Bronchial epithelial cell (primary cell): ENCODE measurements at regions not wholly inside any gene's neighbourhood (a gene's known extent, or its start where the extent isn't known, plus 50 kb on each side); places are given as distances from the start of the nearest gene placed in this dataset.

Experiments
- DNase-seq: peaks from one replicate; pipeline ENCODE4 v3.0.0-alpha.2; 2010; ENCODE audit warnings: low read depth
- FAIRE-seq: peaks from 2 replicates; lab custom pipeline; 2011; peaks lifted over from hg19 to GRCh38; lab: Jason Lieb, UNC
- H3K27me3 ChIP-seq: 2 replicates; pipeline ENCODE4 v1.5.1; 2011; ENCODE audit warnings: low read length; ENCODE audit not compliant: control insufficient read depth, insufficient read depth
- H3K36me3 ChIP-seq: 2 replicates; pipeline ENCODE4 v1.5.1; 2011; ENCODE audit warnings: low read length; ENCODE audit not compliant: control insufficient read depth, insufficient read depth
- H3K4me3 ChIP-seq: 2 replicates; pipeline ENCODE4 v1.5.1; 2011; ENCODE audit warnings: mild to moderate bottlenecking, low read depth, low read length, control low read depth
- TF ChIP-seq, protein P1 (sequence below): IDR thresholded peaks from 2 replicates; pipeline ENCODE4 v1.5.1; 2011; ENCODE audit warnings: mild to moderate bottlenecking, moderate library complexity, low read length, control low read depth, inconsistent platforms; ENCODE audit not compliant: insufficient read depth, severe bottlenecking

DNA sequence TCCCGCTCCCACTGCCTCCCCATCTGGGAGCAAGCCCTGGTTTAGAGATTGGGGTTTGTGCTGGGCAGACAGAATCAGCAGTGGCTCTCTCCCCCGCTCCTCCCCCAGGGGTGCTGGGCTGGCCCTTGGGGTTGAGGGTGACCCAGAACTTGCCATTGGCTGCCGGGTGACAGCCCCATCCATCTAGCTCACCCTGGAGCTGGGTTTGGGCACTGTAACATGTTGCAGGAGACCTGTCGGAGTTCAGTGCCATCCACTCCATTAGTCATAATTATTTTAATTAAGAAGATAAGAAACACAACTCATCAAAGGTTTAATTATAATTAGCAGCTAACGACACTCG is 111.4 kb upstream of the OTOS start:
- H3K4me3 ChIP-seq: no peak overlapping the region
- FAIRE-seq (no peak), DNase-seq (no peak)
- no peaks in the 10 kb centered on the region for H3K36me3 ChIP-seq
- TF ChIP-seq, protein P1, sequence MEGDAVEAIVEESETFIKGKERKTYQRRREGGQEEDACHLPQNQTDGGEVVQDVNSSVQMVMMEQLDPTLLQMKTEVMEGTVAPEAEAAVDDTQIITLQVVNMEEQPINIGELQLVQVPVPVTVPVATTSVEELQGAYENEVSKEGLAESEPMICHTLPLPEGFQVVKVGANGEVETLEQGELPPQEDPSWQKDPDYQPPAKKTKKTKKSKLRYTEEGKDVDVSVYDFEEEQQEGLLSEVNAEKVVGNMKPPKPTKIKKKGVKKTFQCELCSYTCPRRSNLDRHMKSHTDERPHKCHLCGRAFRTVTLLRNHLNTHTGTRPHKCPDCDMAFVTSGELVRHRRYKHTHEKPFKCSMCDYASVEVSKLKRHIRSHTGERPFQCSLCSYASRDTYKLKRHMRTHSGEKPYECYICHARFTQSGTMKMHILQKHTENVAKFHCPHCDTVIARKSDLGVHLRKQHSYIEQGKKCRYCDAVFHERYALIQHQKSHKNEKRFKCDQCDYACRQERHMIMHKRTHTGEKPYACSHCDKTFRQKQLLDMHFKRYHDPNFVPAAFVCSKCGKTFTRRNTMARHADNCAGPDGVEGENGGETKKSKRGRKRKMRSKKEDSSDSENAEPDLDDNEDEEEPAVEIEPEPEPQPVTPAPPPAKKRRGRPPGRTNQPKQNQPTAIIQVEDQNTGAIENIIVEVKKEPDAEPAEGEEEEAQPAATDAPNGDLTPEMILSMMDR: no peak
- no peaks in the 10 kb centered on the region for H3K27me3 ChIP-seq

DNA sequence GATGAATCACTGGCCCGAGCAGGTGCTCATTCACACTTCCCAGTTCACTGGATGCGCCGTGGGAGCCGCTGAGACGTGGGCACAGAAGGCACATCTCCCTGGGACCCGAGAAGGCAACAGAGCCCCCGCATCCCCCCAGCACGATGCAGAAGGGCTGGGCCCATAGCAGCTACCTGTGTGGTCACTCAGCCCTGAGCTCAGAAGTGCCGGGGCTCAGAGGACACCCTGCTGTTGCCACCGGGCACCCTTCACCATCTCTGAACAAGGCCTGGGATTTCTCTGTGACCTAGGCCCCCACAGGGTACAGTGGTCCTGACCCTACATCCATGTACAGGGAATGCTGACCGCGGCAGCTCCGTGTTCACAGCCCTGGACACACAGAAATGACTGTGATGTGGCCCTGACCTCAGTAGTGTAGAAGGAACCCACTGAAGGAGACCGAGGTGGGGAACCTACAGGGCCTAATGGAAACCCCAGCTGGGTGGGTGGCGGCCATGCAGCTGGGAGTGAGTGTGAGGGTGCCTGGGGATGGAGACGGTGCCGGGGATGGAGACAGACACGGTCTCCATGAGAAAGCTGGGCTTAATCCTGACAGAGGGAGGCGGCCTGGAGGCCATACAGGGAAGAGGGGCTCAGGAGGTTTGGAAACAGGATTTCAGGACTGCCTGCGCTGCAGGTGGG is 111.9 kb upstream of the OTOS start:
- TF ChIP-seq, protein P1: no peak
- no peak for DNase-seq
- Histone ChIP-seq H3K36me3 (no peaks in the 10 kb centered on the region), H3K4me3 (no peak overlapping the region), H3K27me3 (no peaks in the 10 kb centered on the region)
- peak; percentile 18 for FAIRE-seq

DNA sequence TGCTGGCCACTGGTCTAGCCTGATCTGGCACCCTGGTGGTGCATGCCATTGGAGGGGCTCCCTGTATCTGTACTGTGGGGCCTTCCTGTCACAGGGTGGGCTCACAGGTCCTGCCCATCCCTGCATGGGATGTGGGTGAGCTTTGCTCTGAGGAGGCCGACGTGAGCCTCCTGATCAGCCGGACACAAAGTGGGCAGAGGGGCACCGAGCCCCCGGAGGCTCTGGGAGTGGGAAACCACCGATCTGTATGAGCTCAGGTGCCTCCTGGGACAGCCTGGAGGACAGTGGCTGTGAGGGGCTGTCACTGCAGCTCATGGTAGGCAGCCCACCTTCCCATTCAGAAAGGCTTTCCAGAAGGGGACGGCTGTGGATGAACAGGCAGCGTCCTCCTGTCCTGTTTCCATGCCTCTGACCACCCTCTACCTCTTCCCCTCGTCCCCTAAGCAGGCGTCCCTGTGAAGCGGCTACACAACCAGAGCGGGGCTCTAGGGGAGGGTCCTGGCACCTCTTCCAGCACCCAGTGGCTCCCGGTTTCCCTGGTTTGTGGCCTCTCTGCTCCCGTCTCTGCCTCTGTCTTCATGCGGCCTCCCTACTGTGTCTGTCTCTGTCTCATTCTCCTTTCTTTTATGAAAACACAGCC is 112.5 kb upstream of the OTOS start:
- DNase-seq: no peak
- H3K27me3 ChIP-seq: no peaks in the 10 kb centered on the region
- no peak for FAIRE-seq
- TF ChIP-seq, protein P1: no peak
- H3K4me3 ChIP-seq: no peak overlapping the region
- no peaks in the 10 kb centered on the region for H3K36me3 ChIP-seq

DNA sequence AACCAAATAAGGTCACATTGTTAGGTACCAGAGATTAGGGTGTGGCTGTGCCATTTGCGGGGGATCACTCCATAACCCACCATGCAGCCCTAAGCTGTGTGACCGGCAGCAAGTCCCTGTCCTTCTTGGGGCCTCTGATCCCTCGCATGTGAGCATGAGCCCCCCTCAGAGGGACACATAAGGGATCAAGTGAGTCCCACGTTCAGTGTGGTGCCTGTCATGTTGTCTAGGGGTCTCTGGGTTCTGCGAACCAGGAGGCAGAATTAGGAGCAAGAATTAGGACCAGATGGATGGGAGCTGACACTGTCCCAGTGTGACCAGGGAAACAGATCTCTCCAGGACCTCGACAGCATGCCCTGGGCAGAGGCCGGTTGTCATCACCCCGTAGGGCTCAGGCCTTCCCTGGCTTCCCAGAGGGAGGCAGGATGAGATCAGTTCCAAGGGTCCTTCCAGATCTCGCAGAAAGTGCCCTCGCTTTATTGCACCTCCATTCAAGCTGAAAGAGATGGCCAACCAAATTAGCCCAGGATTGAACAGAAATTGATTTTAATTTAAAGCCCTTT is 113.2 kb upstream of the OTOS start:
- H3K36me3 ChIP-seq: no peaks in the 10 kb centered on the region
- TF ChIP-seq, protein P1: no peak

DNA sequence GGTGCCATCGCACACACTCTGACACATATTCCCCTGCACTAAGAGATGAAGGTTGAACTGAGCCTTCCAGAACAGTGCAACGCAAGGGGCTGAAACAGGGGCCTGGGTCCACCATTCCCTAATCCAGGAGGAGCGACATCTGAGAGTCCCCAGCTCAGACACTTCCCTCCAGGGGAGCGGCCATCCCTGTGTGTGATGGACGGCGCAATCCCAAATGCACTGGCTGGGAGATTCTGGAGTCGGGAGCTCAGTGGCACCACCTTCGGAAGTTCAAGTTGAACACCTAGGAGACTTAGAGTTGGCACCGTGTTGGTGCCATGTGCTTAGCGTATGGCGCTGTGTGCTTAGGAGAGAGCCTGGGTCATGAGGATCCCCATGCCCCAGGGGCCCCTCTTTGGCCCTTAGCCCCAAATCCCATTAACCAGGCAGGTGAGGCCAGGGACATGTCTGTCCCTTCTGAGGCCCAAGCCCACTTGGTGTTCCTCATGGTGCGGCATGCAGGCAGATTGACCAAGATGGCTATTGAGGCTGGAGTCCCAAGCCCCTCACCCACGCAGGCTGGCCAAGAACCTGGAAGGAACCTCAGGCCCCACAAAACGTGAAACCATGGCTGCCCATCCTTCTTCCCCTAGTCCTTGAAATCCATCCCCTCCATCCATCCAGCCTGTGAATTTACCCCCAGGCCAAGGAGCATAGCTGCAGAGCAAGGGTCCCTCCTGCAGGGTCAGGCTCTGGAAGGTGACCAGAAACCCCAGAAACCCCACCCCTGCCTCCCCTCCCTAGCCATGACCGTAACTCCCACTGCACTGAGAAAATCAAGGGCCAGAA is 114.1 kb upstream of the OTOS start:
- DNase-seq (no peak), FAIRE-seq (peak; percentile 13)
- no peaks in the 10 kb centered on the region for H3K36me3 ChIP-seq
- TF ChIP-seq, protein P1: no peak
- H3K4me3 ChIP-seq: no peak overlapping the region
- H3K27me3 ChIP-seq: no peaks in the 10 kb centered on the region

More for the DNA sequence above, 113.2 kb upstream of the OTOS start:
- FAIRE-seq (no peak), DNase-seq (no peak)
- no peak overlapping the region for H3K4me3 ChIP-seq
- no peaks in the 10 kb centered on the region for H3K27me3 ChIP-seq
